ENCODE measurements at regions not wholly inside any gene's neighbourhood (a gene's known extent, or its start where the extent isn't known, plus 50 kb on each side); places are given as distances from the start of the nearest gene placed in this dataset.

DNA sequence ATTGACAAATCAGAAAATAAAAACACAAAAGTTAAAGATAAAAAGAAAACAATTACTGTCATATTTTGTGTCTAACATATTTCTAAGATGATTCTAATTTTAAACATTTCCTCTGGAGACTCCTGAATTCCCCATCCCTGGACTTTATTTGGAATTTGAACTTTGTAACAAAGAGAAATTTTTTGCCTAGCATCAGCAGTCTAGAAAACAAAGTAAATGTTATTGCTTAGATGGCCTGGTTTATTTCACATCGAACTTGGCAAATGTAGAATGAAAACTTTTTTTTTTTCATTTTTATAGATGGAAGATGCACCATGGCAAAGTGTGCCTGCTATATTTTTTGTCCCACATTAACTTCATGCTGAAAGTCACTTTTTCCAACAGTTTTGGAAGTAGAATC, 159.1 kb downstream of the TBX18 start:
- TF ChIP-seq CTCF (IDR thresholded peaks at IDR 0.05): no peak
- TF ChIP-seq POLR2A (IDR thresholded peaks at IDR 0.05): no peak

Measured in tibial nerve (tissue), 3 donors.